Testis (tissue), 2 donors: ENCODE measurements at regions not wholly inside any gene's neighbourhood (a gene's known extent, or its start where the extent isn't known, plus 50 kb on each side); places are given as distances from the start of the nearest gene placed in this dataset.

Experiments used
- DNase-seq: peaks from one replicate; pipeline ENCODE4 v3.0.0-alpha.2; 2019
- H3K27ac ChIP-seq, 2 donors: fragments of 200-600 bp; sonication (generic); one replicate each; pipeline ENCODE4 v1.5.1; 2019
- H3K27me3 ChIP-seq: fragments of 200-600 bp; sonication (generic); one replicate; pipeline ENCODE4 v1.5.1; 2019
- H3K36me3 ChIP-seq: fragments of 200-600 bp; sonication (generic); one replicate; pipeline ENCODE4 v1.5.1; 2017; ENCODE audit warnings: low read depth; ENCODE audit errors: missing control alignments
- H3K4me1 ChIP-seq: fragments of 200-600 bp; sonication (generic); one replicate; pipeline ENCODE4 v1.5.1; 2019
- H3K4me3 ChIP-seq, 2 donors: fragments of 200-600 bp; sonication (generic); one replicate each; pipeline ENCODE4 v1.5.1; 2017 to 2019
- H3K9me3 ChIP-seq: fragments of 200-600 bp; sonication (generic); one replicate; pipeline ENCODE4 v1.5.1; 2017
- CTCF ChIP-seq, 3 experiments: fragments of 450-650 bp in 2 of 3; fragments of 200-600 bp in 1 of 3; sonication (generic) in 1 of 3; IDR thresholded peaks; one replicate each; pipeline ENCODE4 v1.5.1; 2016 to 2019; ENCODE audit warnings: antibody characterized with exemption in 3 of 3, mild to moderate bottlenecking in 2 of 3, moderate library complexity in 1 of 3
- POLR2A ChIP-seq: fragments of 450-650 bp; IDR thresholded peaks from one replicate; pipeline ENCODE4 v1.6.1; 2017; ENCODE audit warnings: antibody characterized with exemption, mild to moderate bottlenecking, moderate library complexity
- WGBS, 2 donors: methylation state at CpG; one replicate each; pipeline ENCODE4 v1.1.5; 2018; 5-methylcytosine and 5-hydroxymethylcytosine counted together
- intact Hi-C: fragments of 100-400 bp; cut with DNase I; formaldehyde crosslinking; loops from one replicate; pipeline ENCODE4 v1.15.1; 2023; ENCODE audit warnings: low total_unique reads

- Histone ChIP-seq H3K9me3 (no peaks in the 10 kb centered on the region), H3K4me3 (no peak overlapping the region), H3K27me3 (no peaks in the 10 kb centered on the region), H3K27ac (no peak overlapping the region), H3K36me3 (no peaks in the 10 kb centered on the region), H3K4me1 (no peaks in the 10 kb centered on the region)
- DNase-seq, result no peak
- intact Hi-C loops, result no loop called here
- TF ChIP-seq CTCF (IDR thresholded peaks at IDR 0.05) (no peak), POLR2A (no peak)
Measured at GRCh38 chr5:52328220-52328806, 459.4 kb upstream of the ITGA1 start.

- no peak overlapping the region for H3K27ac ChIP-seq
- no peak for DNase-seq
- WGBS, 2 donors, result 95 to 100% methylated on average over 1 of the region's 1 CpG
Measured at GRCh38 chr5:52331725-52332124, 456.0 kb upstream of the ITGA1 start.

GRCh38 chr5:52334367-52334766 lies 453.3 kb upstream of the ITGA1 start:
- H3K36me3 ChIP-seq, result no peaks in the 10 kb centered on the region
- intact Hi-C loops, result no loop called here
- 28 to 33% methylated on average over 5 of the region's 5 CpGs for WGBS, 2 donors
- H3K9me3 ChIP-seq, result no peaks in the 10 kb centered on the region
- no peak for TF ChIP-seq CTCF (IDR thresholded peaks at IDR 0.05)
- TF ChIP-seq POLR2A, result no peak
- H3K4me3 ChIP-seq, result no peak overlapping the region
- no peaks in the 10 kb centered on the region for H3K4me1 ChIP-seq
- no peaks in the 10 kb centered on the region for H3K27me3 ChIP-seq
- no peak overlapping the region for H3K27ac ChIP-seq
- DNase-seq, result no peak

More at GRCh38 chr5:52331725-52332124, 456.0 kb upstream of the ITGA1 start:
- intact Hi-C loops, result no loop called here
- Histone ChIP-seq H3K4me3 (no peak overlapping the region), H3K9me3 (no peaks in the 10 kb centered on the region), H3K4me1 (no peaks in the 10 kb centered on the region), H3K27me3 (no peaks in the 10 kb centered on the region), H3K36me3 (no peaks in the 10 kb centered on the region)
- TF ChIP-seq CTCF (IDR thresholded peaks at IDR 0.05), result no peak
- TF ChIP-seq POLR2A, result no peak

GRCh38 chr5:52339285-52339684 lies 448.4 kb upstream of the ITGA1 start:
- no peaks in the 10 kb centered on the region for H3K9me3 ChIP-seq
- H3K27ac ChIP-seq, result no peak overlapping the region
- H3K36me3 ChIP-seq, result no peaks in the 10 kb centered on the region
- no peaks in the 10 kb centered on the region for H3K27me3 ChIP-seq
- TF ChIP-seq POLR2A (no peak), CTCF (IDR thresholded peaks at IDR 0.05) (no peak)
- H3K4me3 ChIP-seq, result no peak overlapping the region
- intact Hi-C loops, result no loop called here
- no peak for DNase-seq
- H3K4me1 ChIP-seq, result no peaks in the 10 kb centered on the region
- 87 to 89% methylated on average over 3 of the region's 3 CpGs for WGBS, 2 donors

GRCh38 chr5:52342361-52342760 lies 445.4 kb upstream of the ITGA1 start:
- Histone ChIP-seq H3K27me3 (no peaks in the 10 kb centered on the region), H3K4me1 (no peaks in the 10 kb centered on the region), H3K9me3 (no peaks in the 10 kb centered on the region), H3K4me3 (no peak overlapping the region), H3K27ac (no peak overlapping the region), H3K36me3 (no peaks in the 10 kb centered on the region)
- TF ChIP-seq POLR2A (no peak), CTCF (IDR thresholded peaks at IDR 0.05) (no peak)
- intact Hi-C loops, result no loop called here
- DNase-seq, result no peak
